H1 (cell line): ENCODE measurements at regions not wholly inside any gene's neighbourhood (a gene's known extent, or its start where the extent isn't known, plus 50 kb on each side); places are given as distances from the start of the nearest gene placed in this dataset.

Experiments used
- CTCF ChIA-PET: fragments of 300-600 bp; sonication (Branson Sonifier 250); formaldehyde crosslinking; loops from one replicate; lab custom pipeline; 2021; ENCODE audit not compliant: partially characterized antibody; lab: Charles Lee
- POLR2A ChIA-PET: fragments of 300-600 bp; sonication (Branson Sonifier 250); formaldehyde crosslinking; loops from one replicate; lab custom pipeline; 2021; ENCODE audit warnings: inconsistent platforms; ENCODE audit not compliant: partially characterized antibody; lab: Charles Lee
- DNase-seq, 2 experiments: peaks; one replicate each; pipeline versions ENCODE4 v3.0.0 to v3.0.0-alpha.2; 2010 to 2022; ENCODE audit warnings: low spot score in 2 of 2, low read depth in 1 of 2, mixed read lengths in 1 of 2
- FAIRE-seq: peaks from 2 replicates; lab custom pipeline; 2011; peaks lifted over from hg19 to GRCh38; lab: Jason Lieb, UNC
- H2AFZ ChIP-seq: 2 replicates; pipeline ENCODE4 v1.8.1; 2012; ENCODE audit warnings: low read length, inconsistent platforms
- H2AK5ac ChIP-seq: 2 replicates; pipeline ENCODE4 v1.6.1; 2013; ENCODE audit warnings: low read depth, low read length
- H2BK120ac ChIP-seq: replicated peaks from 2 replicates; pipeline ENCODE3; 2013; ENCODE audit warnings: low read depth, low read length, inconsistent platforms
- H2BK12ac ChIP-seq: 2 replicates; pipeline ENCODE4 v1.6.1; 2013; ENCODE audit warnings: low read depth, low read length
- H2BK15ac ChIP-seq: 2 replicates; pipeline ENCODE4 v1.6.1; 2013; ENCODE audit warnings: low read length
- H2BK20ac ChIP-seq: 2 replicates; pipeline ENCODE4 v1.6.1; 2013; ENCODE audit warnings: low read length
- H2BK5ac ChIP-seq: 2 replicates; pipeline ENCODE4 v1.6.1; 2013; ENCODE audit warnings: low read depth, low read length
- H3K14ac ChIP-seq: 2 replicates; pipeline ENCODE4 v1.6.1; 2013; ENCODE audit warnings: inconsistent platforms; ENCODE audit not compliant: insufficient read length
- H3K18ac ChIP-seq: 2 replicates; pipeline ENCODE4 v1.6.1; 2013; ENCODE audit warnings: low read length; ENCODE audit errors: extremely low read depth
- H3K23ac ChIP-seq: 2 replicates; pipeline ENCODE4 v1.6.1; 2013; ENCODE audit warnings: inconsistent platforms; ENCODE audit not compliant: insufficient read length
- H3K23me2 ChIP-seq: 2 replicates; pipeline ENCODE4 v1.6.1; 2013; ENCODE audit warnings: low read depth, low read length
- H3K27ac ChIP-seq: 2 replicates; pipeline ENCODE4 v1.6.1; 2011; ENCODE audit warnings: low read depth, low read length, inconsistent platforms
- H3K27me3 ChIP-seq, 4 experiments: replicated peaks in 1 of 4; 1 replicate in 1 of 4; 2 replicates in 3 of 4; pipeline versions ENCODE4 v1.6.1 to v1.8.1; 2011 to 2013; ENCODE audit warnings: low read length in 3 of 4, mild to moderate bottlenecking in 3 of 4, inconsistent platforms in 2 of 4, mixed read lengths in 2 of 4, moderate library complexity in 1 of 4; ENCODE audit not compliant: control insufficient read depth in 3 of 4, insufficient read depth in 3 of 4; ENCODE audit errors: extremely low read depth in 1 of 4
- H3K36me3 ChIP-seq, 4 experiments: 2 replicates each; pipeline versions ENCODE4 v1.6.1 to v1.8.1; 2011 to 2013; ENCODE audit warnings: mild to moderate bottlenecking in 4 of 4, low read length in 3 of 4, moderate library complexity in 2 of 4, control low read depth in 1 of 4, inconsistent platforms in 1 of 4; ENCODE audit not compliant: insufficient read depth in 4 of 4, control insufficient read depth in 2 of 4
- H3K4ac ChIP-seq: replicated peaks from 2 replicates; pipeline ENCODE3; 2013; ENCODE audit warnings: low read length, low read depth, mixed read lengths, inconsistent platforms; ENCODE audit not compliant: insufficient read length
- H3K4me1 ChIP-seq, 4 experiments: replicated peaks in 1 of 4; 1 replicate in 1 of 4; 2 replicates in 3 of 4; pipeline versions ENCODE4 v1.6.1 to v1.8.1; 2011 to 2013; ENCODE audit warnings: low read length in 3 of 4, inconsistent platforms in 2 of 4, mixed read lengths in 1 of 4; ENCODE audit not compliant: insufficient read depth in 4 of 4, control insufficient read depth in 3 of 4
- H3K4me2 ChIP-seq, 2 experiments: 2 replicates each; pipeline versions ENCODE4 v1.6.1 to v1.8.1; 2011 to 2013; ENCODE audit warnings: low read depth in 2 of 2, low read length in 2 of 2, control low read depth in 1 of 2, inconsistent platforms in 1 of 2, mild to moderate bottlenecking in 1 of 2; ENCODE audit not compliant: insufficient read depth in 1 of 2
- H3K4me3 ChIP-seq, 4 experiments: fragments of 200-600, 300-600 bp in 1 of 4; sonication (generic), shearing (Covaris generic), sonication (Bioruptor Twin) in 1 of 4; 2 replicates each; pipeline versions ENCODE4 v1.5.1 to v1.8.1; 2011 to 2016; ENCODE audit warnings: low read length in 4 of 4, low read depth in 3 of 4, control low read depth in 2 of 4, inconsistent platforms in 2 of 4, mild to moderate bottlenecking in 2 of 4, mixed read lengths in 1 of 4, moderate library complexity in 1 of 4; ENCODE audit not compliant: insufficient read depth in 2 of 4; ENCODE audit errors: extremely low read depth in 1 of 4
- H3K56ac ChIP-seq: replicated peaks from 2 replicates; pipeline ENCODE3; 2013; ENCODE audit warnings: low read depth, mild to moderate bottlenecking, mixed read lengths, low read length, inconsistent platforms; ENCODE audit not compliant: insufficient read length
- H3K79me1 ChIP-seq: 2 replicates; pipeline ENCODE4 v1.6.1; 2013; ENCODE audit warnings: low read depth, low read length, control low read depth
- H3K79me2 ChIP-seq, 2 experiments: 2 replicates each; pipeline versions ENCODE4 v1.6.1 to v1.8.1; 2012 to 2013; ENCODE audit warnings: low read length in 2 of 2, mild to moderate bottlenecking in 2 of 2, inconsistent platforms in 1 of 2; ENCODE audit not compliant: insufficient read depth in 2 of 2, control insufficient read depth in 1 of 2
- H3K9ac ChIP-seq, 4 experiments: replicated peaks in 1 of 4; 1 replicate in 1 of 4; 2 replicates in 3 of 4; pipeline versions ENCODE4 v1.6.1 to v1.8.1; 2011 to 2013; ENCODE audit warnings: low read depth in 3 of 4, low read length in 3 of 4, control low read depth in 2 of 4, mild to moderate bottlenecking in 2 of 4, moderate library complexity in 2 of 4, inconsistent platforms in 1 of 4; ENCODE audit errors: extremely low read depth in 1 of 4
- H3K9me3 ChIP-seq, 2 experiments: 2 replicates each; pipeline versions ENCODE4 v1.6.1 to v1.8.1; 2012 to 2013; ENCODE audit warnings: mild to moderate bottlenecking in 2 of 2, moderate library complexity in 2 of 2, control low read depth in 1 of 2, inconsistent platforms in 1 of 2, low read depth in 1 of 2, low read length in 1 of 2, mixed read lengths in 1 of 2; ENCODE audit not compliant: insufficient read depth in 2 of 2
- H4K20me1 ChIP-seq, 2 experiments: replicated peaks in 1 of 2; 2 replicates each; pipeline versions ENCODE3 to v1.8.1; 2011 to 2013; ENCODE audit warnings: inconsistent platforms in 2 of 2, low read length in 2 of 2, mild to moderate bottlenecking in 1 of 2; ENCODE audit not compliant: insufficient read depth in 2 of 2, control insufficient read depth in 1 of 2
- H4K5ac ChIP-seq: 2 replicates; pipeline ENCODE4 v1.6.1; 2013; ENCODE audit warnings: low read length, low read depth, mixed read lengths, inconsistent platforms; ENCODE audit not compliant: insufficient read length
- H4K8ac ChIP-seq: 2 replicates; pipeline ENCODE4 v1.8.0; 2013; ENCODE audit warnings: mild to moderate bottlenecking, moderate library complexity, low read length, inconsistent platforms; ENCODE audit not compliant: insufficient read depth; ENCODE audit errors: extremely low read depth
- H4K91ac ChIP-seq: replicated peaks from 2 replicates; pipeline ENCODE3; 2013; ENCODE audit warnings: low read length, mixed read lengths, inconsistent platforms; ENCODE audit not compliant: insufficient read length
- CBX5 ChIP-seq: fragments of 300-800, 300-1000 bp; sonication (generic); IDR thresholded peaks from 2 replicates; pipeline ENCODE4 v1.7.1; 2016; ENCODE audit warnings: antibody characterized with exemption, low read length, low read depth
- EGR1 ChIP-seq: IDR thresholded peaks from 2 replicates; pipeline ENCODE4 v1.6.1; 2011; ENCODE audit warnings: low read depth, low read length, borderline replicate concordance
- EP300 ChIP-seq, 2 experiments: IDR thresholded peaks; 1 replicate in 1 of 2; 2 replicates in 1 of 2; pipeline ENCODE4 v1.6.1; 2011 to 2012; ENCODE audit warnings: low read depth in 2 of 2, low read length in 2 of 2, mild to moderate bottlenecking in 2 of 2, borderline replicate concordance in 1 of 2, inconsistent platforms in 1 of 2, moderate library complexity in 1 of 2
- FOSL1 ChIP-seq: IDR thresholded peaks from 2 replicates; pipeline ENCODE4 v1.6.1; 2011; ENCODE audit warnings: mild to moderate bottlenecking, low read depth, low read length, moderate library complexity; ENCODE audit not compliant: insufficient read depth
- GABPA ChIP-seq: IDR thresholded peaks from 2 replicates; pipeline ENCODE4 v1.6.1; 2011; ENCODE audit warnings: mild to moderate bottlenecking, low read length, moderate library complexity, borderline replicate concordance; ENCODE audit not compliant: insufficient read depth
- MAFK ChIP-seq: IDR thresholded peaks from 2 replicates; pipeline ENCODE4 v1.6.1; 2012; ENCODE audit warnings: low read depth, mild to moderate bottlenecking, improper control_type of control experiment, low read length
- NRF1 ChIP-seq: IDR thresholded peaks from 2 replicates; pipeline ENCODE4 v1.6.1; 2011; ENCODE audit warnings: mild to moderate bottlenecking, low read depth, low read length, improper control_type of control experiment
- PHF8 ChIP-seq: fragments of 200-600 bp; sonication (generic); conservative IDR thresholded peaks from 2 replicates; pipeline ENCODE4 v1.7.1; 2012; ENCODE audit warnings: low read depth, mild to moderate bottlenecking, inconsistent platforms, low read length, moderate library complexity
- RAD21 ChIP-seq, 2 experiments: IDR thresholded peaks in 1 of 2; conservative IDR thresholded peaks in 1 of 2; 2 replicates each; pipeline ENCODE4 v1.6.1; 2011; ENCODE audit warnings: low read depth in 2 of 2, low read length in 2 of 2, improper control_type of control experiment in 1 of 2, inconsistent platforms in 1 of 2, mild to moderate bottlenecking in 1 of 2, moderate library complexity in 1 of 2
- SAP30 ChIP-seq: fragments of 300-600 bp; sonication (generic); IDR thresholded peaks from 2 replicates; pipeline ENCODE4 v1.7.1; 2012; ENCODE audit warnings: low read length, moderate library complexity, mild to moderate bottlenecking, inconsistent platforms; ENCODE audit not compliant: insufficient read depth, insufficient replicate concordance
- SIX5 ChIP-seq: IDR thresholded peaks from 2 replicates; pipeline ENCODE4 v1.6.1; 2011; ENCODE audit warnings: mild to moderate bottlenecking, low read depth, low read length
- SP1 ChIP-seq: IDR thresholded peaks from 2 replicates; pipeline ENCODE4 v1.6.1; 2011; ENCODE audit warnings: low read depth, low read length
- TEAD4 ChIP-seq: IDR thresholded peaks from 2 replicates; pipeline ENCODE4 v1.6.1; 2012; ENCODE audit warnings: low read depth, low read length, inconsistent platforms, mixed read lengths
- WGBS, 2 experiments: shearing (Covaris generic) in 1 of 2; methylation state at CpG; one replicate each; pipeline versions ENCODE4 v1.1.6 to v1.1.7; 2013 to 2015; ENCODE audit warnings: low lambda C conversion rate in 2 of 2, mixed read lengths in 2 of 2, inconsistent platforms in 1 of 2, low coverage in 1 of 2, missing lambda C conversion rate in 1 of 2; ENCODE audit not compliant: insufficient replicate concordance in 2 of 2, insufficient coverage in 1 of 2, insufficient read length in 1 of 2; ENCODE audit errors: extremely low coverage in 1 of 2, missing lambda C conversion rate in 1 of 2; 5-methylcytosine and 5-hydroxymethylcytosine counted together
- TF ChIP-seq, protein P1 (sequence below): IDR thresholded peaks from 2 replicates; pipeline ENCODE4 v1.6.1; 2011; ENCODE audit warnings: low read length, improper control_type of control experiment

DNA sequence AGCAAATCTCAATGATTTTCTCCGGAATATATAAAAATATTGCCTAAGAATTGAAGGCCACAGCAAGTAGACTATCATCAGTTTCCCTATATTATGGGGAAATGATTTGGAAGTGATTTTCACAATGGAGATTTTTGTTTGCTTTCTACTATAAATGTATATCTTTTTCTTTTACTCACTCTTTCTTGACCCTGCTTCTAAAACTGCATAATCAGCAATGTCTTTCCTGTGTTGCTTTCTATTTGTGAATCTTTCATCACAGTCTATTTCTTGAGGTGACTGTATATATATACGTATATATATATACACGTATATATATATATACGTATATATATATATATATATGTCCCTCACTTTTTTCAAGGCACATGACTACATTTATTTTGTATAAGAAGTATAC is 622.6 kb downstream of the DTWD2 start:
- Histone ChIP-seq H3K4ac (no peak overlapping the region), H4K8ac (no peak overlapping the region), H3K79me1 (no peaks in the 10 kb centered on the region), H4K91ac (no peak overlapping the region), H2BK15ac (no peak overlapping the region), H2BK20ac (no peak overlapping the region), H2BK5ac (no peak overlapping the region), H3K27me3 (no peaks in the 10 kb centered on the region), H3K14ac (no peak overlapping the region), H3K56ac (no peak overlapping the region), H3K36me3 (no peaks in the 10 kb centered on the region), H3K4me2 (no peak overlapping the region), H2BK12ac (no peak overlapping the region), H4K20me1 (no peaks in the 10 kb centered on the region), H2AK5ac (no peak overlapping the region), H3K27ac (no peak overlapping the region), H3K9me3 (no peaks in the 10 kb centered on the region), H3K4me1 (no peaks in the 10 kb centered on the region), H4K5ac (no peak overlapping the region), H3K18ac (no peak overlapping the region), H3K23me2 (no peaks in the 10 kb centered on the region), H2BK120ac (no peak overlapping the region), H3K9ac (no peak overlapping the region), H3K23ac (no peak overlapping the region), H3K79me2 (no peaks in the 10 kb centered on the region), H2AFZ (no peak overlapping the region), H3K4me3 (no peak overlapping the region)
- FAIRE-seq: no peak
- POLR2A ChIA-PET: no interaction called here
- whole genome bisulfite sequencing, 2 experiments: 85% methylated on average over 4 of the region's 4 CpGs; no CpG with 5 or more reads in 1 of the 2 experiments
- DNase-seq: no peak
- CTCF ChIA-PET: no interaction called here
- TF ChIP-seq PHF8: no peak
- no peak for TF ChIP-seq SP1
- TF ChIP-seq GABPA: no peak
- TF ChIP-seq SAP30: no peak
- TF ChIP-seq, protein P1, sequence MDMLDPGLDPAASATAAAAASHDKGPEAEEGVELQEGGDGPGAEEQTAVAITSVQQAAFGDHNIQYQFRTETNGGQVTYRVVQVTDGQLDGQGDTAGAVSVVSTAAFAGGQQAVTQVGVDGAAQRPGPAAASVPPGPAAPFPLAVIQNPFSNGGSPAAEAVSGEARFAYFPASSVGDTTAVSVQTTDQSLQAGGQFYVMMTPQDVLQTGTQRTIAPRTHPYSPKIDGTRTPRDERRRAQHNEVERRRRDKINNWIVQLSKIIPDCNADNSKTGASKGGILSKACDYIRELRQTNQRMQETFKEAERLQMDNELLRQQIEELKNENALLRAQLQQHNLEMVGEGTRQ: no peak
- no peak for TF ChIP-seq RAD21 (IDR thresholded peaks at IDR 0.05 in 1 of 2, conservative IDR thresholded peaks at IDR 0.05 in 1 of 2; ENCODE audit: low read depth in 2 of 2, low read length in 2 of 2)
- no peak for TF ChIP-seq FOSL1
- no peak for TF ChIP-seq EGR1
- TF ChIP-seq CBX5: no peak
- no peak for TF ChIP-seq NRF1
- TF ChIP-seq SIX5: no peak
- TF ChIP-seq MAFK: no peak
- TF ChIP-seq EP300 (IDR thresholded peaks at IDR 0.05; ENCODE audit: borderline replicate concordance in 1 of 2, low read depth in 2 of 2, low read length in 2 of 2): no peak
- TF ChIP-seq TEAD4: no peak
